Karpas-422 (cell line): ENCODE measurements at regions not wholly inside any gene's neighbourhood (a gene's known extent, or its start where the extent isn't known, plus 50 kb on each side); places are given as distances from the start of the nearest gene placed in this dataset.

Source experiments
- DNase-seq: peaks from one replicate; pipeline ENCODE4 v3.0.0-alpha.2; 2015
- H2AFZ ChIP-seq: fragments of 200-600 bp; sonication (generic); 2 replicates; pipeline ENCODE4 v1.6.1; 2014; ENCODE audit warnings: antibody characterized with exemption, low read length, mixed read lengths
- H3K27ac ChIP-seq: fragments of 200-600 bp; sonication (generic); 2 replicates; pipeline ENCODE4 v1.5.1; 2014; ENCODE audit warnings: mild to moderate bottlenecking, low read length, moderate library complexity
- H3K27me3 ChIP-seq: fragments of 200-600 bp; sonication (generic); 2 replicates; pipeline ENCODE4 v1.6.1; 2014; ENCODE audit warnings: low read length, mixed read lengths
- H3K36me3 ChIP-seq: fragments of 200-600 bp; sonication (generic); 2 replicates; pipeline ENCODE4 v1.6.1; 2014; ENCODE audit warnings: low read length, mixed read lengths; ENCODE audit not compliant: insufficient read depth
- H3K4me1 ChIP-seq: fragments of 200-600 bp; sonication (generic); 2 replicates; pipeline ENCODE4 v1.6.1; 2014; ENCODE audit warnings: mild to moderate bottlenecking, low read length, mixed read lengths
- H3K4me2 ChIP-seq: fragments of 200-600 bp; sonication (generic); 2 replicates; pipeline ENCODE4 v1.6.1; 2014; ENCODE audit warnings: low read length, low read depth, mild to moderate bottlenecking; ENCODE audit not compliant: poor library complexity, severe bottlenecking
- H3K4me3 ChIP-seq: fragments of 200-600 bp; sonication (generic); 2 replicates; pipeline ENCODE4 v1.5.1; 2014; ENCODE audit warnings: mild to moderate bottlenecking, antibody characterized with exemption, low read length, mixed read lengths
- H3K79me2 ChIP-seq: fragments of 200-600 bp; sonication (generic); 2 replicates; pipeline ENCODE4 v1.6.1; 2014; ENCODE audit warnings: mild to moderate bottlenecking, low read length, mixed read lengths
- H3K9ac ChIP-seq: fragments of 200-600 bp; sonication (generic); 2 replicates; pipeline ENCODE4 v1.6.0; 2014; ENCODE audit warnings: low read length
- H3K9me2 ChIP-seq: fragments of 200-600 bp; sonication (generic), shearing (Covaris generic); replicated peaks from 2 replicates; pipeline ENCODE4 v1.6.0; 2014; ENCODE audit warnings: mild to moderate bottlenecking, low read length, moderate library complexity; ENCODE audit not compliant: insufficient read depth
- H3K9me3 ChIP-seq: fragments of 300-700, 200-600 bp; sonication (generic); 2 replicates; pipeline ENCODE4 v1.6.1; 2014; ENCODE audit warnings: low read length, mixed read lengths
- H4K20me1 ChIP-seq: fragments of 200-600 bp; sonication (generic); 2 replicates; pipeline ENCODE4 v1.6.1; 2014; ENCODE audit warnings: mild to moderate bottlenecking, antibody characterized with exemption, low read length, low read depth; ENCODE audit not compliant: insufficient read depth

- Histone ChIP-seq H3K27ac (no peak overlapping the region), H3K4me1 (no peaks in the 10 kb centered on the region), H3K79me2 (no peaks in the 10 kb centered on the region), H3K9me3 (peaks cover 8% of the 10 kb centered on the region), H3K4me2 (no peak overlapping the region), H4K20me1 (no peaks in the 10 kb centered on the region), H2AFZ (no peak overlapping the region), H3K9me2 (no peaks in the 10 kb centered on the region), H3K4me3 (no peak overlapping the region), H3K27me3 (no peaks in the 10 kb centered on the region), H3K9ac (no peak overlapping the region), H3K36me3 (no peaks in the 10 kb centered on the region)
- no peak for DNase-seq
Observed at GRCh38 chr10:131802156-131802915, 98.5 kb upstream of the PPP2R2D start.

GRCh38 chr10:131802996-131803395 is 97.8 kb upstream of the PPP2R2D start:
- no peak for DNase-seq
- Histone ChIP-seq H3K9me2 (no peaks in the 10 kb centered on the region), H2AFZ (no peak overlapping the region), H3K79me2 (no peaks in the 10 kb centered on the region), H3K9ac (no peak overlapping the region), H3K27ac (no peak overlapping the region), H4K20me1 (no peaks in the 10 kb centered on the region), H3K27me3 (no peaks in the 10 kb centered on the region), H3K4me1 (no peaks in the 10 kb centered on the region), H3K9me3 (peaks cover 8% of the 10 kb centered on the region), H3K4me3 (no peak overlapping the region), H3K36me3 (no peaks in the 10 kb centered on the region), H3K4me2 (no peak overlapping the region)

- H3K9ac ChIP-seq: no peak overlapping the region
- H3K4me3 ChIP-seq: no peak overlapping the region
- H3K9me3 ChIP-seq: peaks cover 8% of the 10 kb centered on the region
- no peak overlapping the region for H3K27ac ChIP-seq
- H2AFZ ChIP-seq: no peak overlapping the region
- no peak overlapping the region for H3K4me2 ChIP-seq
- DNase-seq: no peak
- no peaks in the 10 kb centered on the region for H3K4me1 ChIP-seq
- no peaks in the 10 kb centered on the region for H4K20me1 ChIP-seq
- no peaks in the 10 kb centered on the region for H3K27me3 ChIP-seq
- H3K79me2 ChIP-seq: no peaks in the 10 kb centered on the region
- H3K9me2 ChIP-seq: no peaks in the 10 kb centered on the region
- H3K36me3 ChIP-seq: no peaks in the 10 kb centered on the region
Observed at GRCh38 chr10:131803860-131804425, 96.9 kb upstream of the PPP2R2D start.

GRCh38 chr10:131804551-131805295 is 96.1 kb upstream of the PPP2R2D start:
- Histone ChIP-seq H2AFZ (no peak overlapping the region), H3K9me3 (peaks cover under 1% of the 10 kb centered on the region; the same call in 1 of the 2 replicates), H3K4me2 (no peak overlapping the region), H3K27ac (no peak overlapping the region), H3K9me2 (no peaks in the 10 kb centered on the region), H3K4me3 (no peak overlapping the region), H3K79me2 (no peaks in the 10 kb centered on the region), H3K4me1 (no peaks in the 10 kb centered on the region), H3K36me3 (no peaks in the 10 kb centered on the region), H3K9ac (no peak overlapping the region), H4K20me1 (no peaks in the 10 kb centered on the region), H3K27me3 (no peaks in the 10 kb centered on the region)
- no peak for DNase-seq

- H3K4me2 ChIP-seq: no peak overlapping the region
- no peak overlapping the region for H3K27ac ChIP-seq
- no peaks in the 10 kb centered on the region for H3K27me3 ChIP-seq
- H3K9me3 ChIP-seq: no peaks in the 10 kb centered on the region
- H3K9ac ChIP-seq: no peak overlapping the region
- H4K20me1 ChIP-seq: no peaks in the 10 kb centered on the region
- H3K9me2 ChIP-seq: no peaks in the 10 kb centered on the region
- H3K4me1 ChIP-seq: no peaks in the 10 kb centered on the region
- no peak overlapping the region for H2AFZ ChIP-seq
- DNase-seq: no peak
- H3K36me3 ChIP-seq: no peaks in the 10 kb centered on the region
- H3K4me3 ChIP-seq: no peak overlapping the region
- H3K79me2 ChIP-seq: no peaks in the 10 kb centered on the region
Observed at GRCh38 chr10:131805696-131806095, 95.1 kb upstream of the PPP2R2D start.

GRCh38 chr10:131806146-131806545 is 94.7 kb upstream of the PPP2R2D start:
- H2AFZ ChIP-seq: no peak overlapping the region
- H3K4me2 ChIP-seq: no peak overlapping the region
- H4K20me1 ChIP-seq: no peaks in the 10 kb centered on the region
- no peaks in the 10 kb centered on the region for H3K27me3 ChIP-seq
- no peak overlapping the region for H3K9ac ChIP-seq
- H3K9me2 ChIP-seq: no peaks in the 10 kb centered on the region
- H3K4me1 ChIP-seq: no peaks in the 10 kb centered on the region
- no peak overlapping the region for H3K4me3 ChIP-seq
- no peaks in the 10 kb centered on the region for H3K9me3 ChIP-seq
- H3K36me3 ChIP-seq: no peaks in the 10 kb centered on the region
- H3K27ac ChIP-seq: no peak overlapping the region
- no peaks in the 10 kb centered on the region for H3K79me2 ChIP-seq
- DNase-seq: no peak

GRCh38 chr10:131806646-131807317 is 94.0 kb upstream of the PPP2R2D start:
- Histone ChIP-seq H3K27me3 (no peaks in the 10 kb centered on the region), H3K4me2 (no peak overlapping the region), H3K9ac (no peak overlapping the region), H3K9me2 (no peaks in the 10 kb centered on the region), H2AFZ (no peak overlapping the region), H3K4me3 (no peak overlapping the region), H3K9me3 (no peaks in the 10 kb centered on the region), H3K4me1 (no peaks in the 10 kb centered on the region), H3K27ac (no peak overlapping the region), H3K79me2 (no peaks in the 10 kb centered on the region), H4K20me1 (no peaks in the 10 kb centered on the region), H3K36me3 (no peaks in the 10 kb centered on the region)
- DNase-seq: no peak

GRCh38 chr10:131808370-131808930 is 92.4 kb upstream of the PPP2R2D start:
- Histone ChIP-seq H3K4me2 (no peak overlapping the region), H3K9me3 (no peaks in the 10 kb centered on the region), H3K9ac (no peak overlapping the region), H2AFZ (no peak overlapping the region), H3K27ac (no peak overlapping the region), H3K9me2 (no peaks in the 10 kb centered on the region), H3K79me2 (no peaks in the 10 kb centered on the region), H3K27me3 (no peaks in the 10 kb centered on the region), H3K4me3 (no peak overlapping the region), H4K20me1 (no peaks in the 10 kb centered on the region), H3K36me3 (no peaks in the 10 kb centered on the region), H3K4me1 (no peaks in the 10 kb centered on the region)
- DNase-seq: no peak
